ENCODE measurements at regions not wholly inside any gene's neighbourhood (a gene's known extent, or its start where the extent isn't known, plus 50 kb on each side); places are given as distances from the start of the nearest gene placed in this dataset.
A peak's percentile ranks its signal among the peaks of the same experiment; 100 is the strongest.

DNA sequence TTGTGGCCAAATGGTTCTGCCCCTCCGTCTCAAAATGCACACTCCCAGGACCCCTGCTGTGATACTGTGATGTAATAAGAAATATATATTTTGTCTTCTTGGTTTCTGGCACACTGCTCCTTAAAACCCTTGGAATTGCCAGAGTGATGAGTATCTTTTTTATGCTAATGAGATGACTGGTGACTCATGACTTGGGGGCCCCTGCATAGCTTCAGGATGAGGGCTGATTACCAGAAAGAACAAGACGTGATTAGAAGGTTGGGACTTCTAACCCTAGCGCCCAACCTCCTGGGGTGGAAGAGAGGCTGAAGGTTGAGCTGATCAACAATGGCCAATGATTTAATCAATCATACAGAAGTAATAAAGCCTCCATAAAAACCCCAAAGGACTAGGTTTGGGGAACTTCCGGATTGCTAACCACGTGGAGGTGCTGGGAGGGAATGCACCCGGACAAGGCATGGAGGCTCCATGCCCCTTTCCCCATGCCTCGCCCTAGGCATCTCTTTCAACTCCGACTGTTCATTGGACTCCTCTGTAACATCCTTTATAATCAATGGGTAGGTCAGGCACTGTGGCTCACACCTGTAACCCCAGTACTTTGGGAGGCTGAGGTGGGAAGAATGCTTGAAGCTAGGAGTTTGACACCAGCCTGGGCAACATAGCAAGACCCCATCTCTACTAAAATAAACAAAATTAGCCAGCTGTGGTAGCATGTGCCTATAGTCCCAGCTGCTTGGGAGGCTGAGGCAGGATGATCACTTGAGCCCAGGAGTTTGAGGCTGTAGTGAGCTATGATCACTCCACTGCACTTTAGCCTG lies 89.1 kb downstream of the HS1BP3 start:
- peak; percentile 86 for DNase-seq (ENCODE audit: low read depth)

DNA sequence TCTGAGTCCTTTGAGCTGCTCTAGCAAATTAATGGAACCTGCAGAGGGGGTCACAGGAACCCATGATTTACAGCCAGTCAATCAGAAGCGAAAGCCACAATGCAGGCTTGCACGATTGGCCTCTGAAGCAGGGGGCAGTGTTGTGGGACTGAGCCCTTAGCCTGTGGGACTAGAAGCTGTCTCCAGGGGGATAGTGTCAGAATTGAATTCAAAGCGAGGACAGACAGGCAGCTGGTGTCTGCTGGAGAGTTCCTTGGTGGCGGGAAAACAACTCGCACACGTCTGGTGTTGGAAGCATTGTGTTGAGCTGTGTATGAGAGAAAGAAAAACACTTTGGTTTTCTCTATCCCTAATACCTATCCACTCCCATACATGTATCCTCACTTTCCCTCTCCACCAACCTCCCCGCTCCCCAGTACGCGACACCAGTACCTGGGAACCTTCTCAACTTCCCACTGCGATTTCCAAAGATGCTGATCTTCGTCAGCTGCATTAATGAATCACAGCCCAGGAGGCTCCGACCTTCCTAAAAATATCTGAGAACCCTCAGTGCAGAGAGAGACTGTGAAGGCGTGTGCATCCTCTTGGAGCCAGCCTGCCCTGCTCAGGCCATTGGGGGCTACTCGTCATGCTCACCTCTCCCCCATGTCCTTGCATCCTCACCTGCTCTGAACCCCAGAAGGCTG lies 88.2 kb downstream of the HS1BP3 start:
- no peak for DNase-seq (ENCODE audit: low read depth)

DNA sequence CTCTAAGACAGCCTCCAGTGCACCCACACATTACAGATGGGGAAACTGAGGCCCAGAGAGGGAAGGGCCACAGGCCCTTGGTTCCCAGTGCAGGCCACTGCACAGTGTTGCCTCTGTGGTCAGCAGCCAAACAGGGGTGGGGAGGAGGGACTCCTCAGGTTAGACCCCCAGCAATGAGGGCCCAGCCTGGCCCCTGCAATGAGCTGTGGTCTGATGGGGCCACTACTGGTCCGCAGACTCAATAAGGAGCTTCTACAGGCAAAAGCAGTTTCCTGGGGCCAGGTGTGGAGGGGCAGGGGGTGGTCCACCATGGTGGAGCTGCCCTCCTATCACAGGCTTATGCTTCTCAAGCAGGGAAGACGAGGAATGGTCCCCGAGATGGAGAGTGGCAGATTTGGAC lies 87.6 kb downstream of the HS1BP3 start:
- DNase-seq (ENCODE audit: low read depth) = no peak

DNA sequence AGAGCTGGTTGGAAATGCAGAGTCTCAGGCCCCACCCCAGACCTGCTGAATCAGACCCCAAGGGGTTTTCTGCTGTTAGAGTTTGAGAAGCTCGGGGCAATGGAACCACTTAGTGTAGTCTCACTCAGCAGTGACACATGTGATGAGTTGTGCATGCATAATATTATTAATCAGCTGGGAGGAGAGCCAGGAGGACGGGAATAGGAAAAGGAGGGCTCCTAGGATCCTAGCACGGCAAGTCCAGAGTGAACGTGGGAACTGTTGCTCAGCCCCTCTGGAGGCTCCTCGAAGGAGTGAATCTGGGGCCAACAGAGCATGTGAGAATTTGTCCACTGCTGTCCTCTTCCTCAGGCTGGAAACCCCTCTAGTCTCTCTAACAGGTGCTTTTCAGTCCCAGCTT lies 87.1 kb downstream of the HS1BP3 start:
- DNase-seq (ENCODE audit: low read depth) = no peak

DNA sequence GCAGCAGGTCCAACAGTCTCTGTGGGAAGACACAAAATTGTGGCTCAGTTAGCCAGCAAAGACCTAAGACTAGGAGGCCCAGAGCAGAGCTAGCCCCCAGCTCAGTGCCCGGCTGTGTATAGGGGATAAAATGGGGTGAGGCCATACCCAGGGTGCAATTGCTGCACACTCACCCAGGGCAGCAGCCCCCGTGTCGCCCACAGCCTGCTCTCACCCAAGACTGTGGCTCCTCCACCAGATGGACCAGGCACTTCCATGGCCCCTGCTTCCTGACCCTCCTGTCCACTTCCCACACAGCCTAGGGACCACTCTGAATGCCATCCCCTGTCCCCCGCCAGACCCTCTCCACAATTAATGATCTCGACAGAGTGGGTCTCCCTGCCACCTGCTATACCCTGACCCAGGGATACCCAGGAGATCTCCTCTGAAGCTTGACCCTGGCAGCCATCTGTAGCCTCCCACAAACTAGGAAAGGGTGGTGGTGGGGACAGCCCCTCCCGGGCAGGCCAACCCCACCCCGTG lies 85.7 kb downstream of the HS1BP3 start:
- no peak for DNase-seq (ENCODE audit: low read depth)

DNA sequence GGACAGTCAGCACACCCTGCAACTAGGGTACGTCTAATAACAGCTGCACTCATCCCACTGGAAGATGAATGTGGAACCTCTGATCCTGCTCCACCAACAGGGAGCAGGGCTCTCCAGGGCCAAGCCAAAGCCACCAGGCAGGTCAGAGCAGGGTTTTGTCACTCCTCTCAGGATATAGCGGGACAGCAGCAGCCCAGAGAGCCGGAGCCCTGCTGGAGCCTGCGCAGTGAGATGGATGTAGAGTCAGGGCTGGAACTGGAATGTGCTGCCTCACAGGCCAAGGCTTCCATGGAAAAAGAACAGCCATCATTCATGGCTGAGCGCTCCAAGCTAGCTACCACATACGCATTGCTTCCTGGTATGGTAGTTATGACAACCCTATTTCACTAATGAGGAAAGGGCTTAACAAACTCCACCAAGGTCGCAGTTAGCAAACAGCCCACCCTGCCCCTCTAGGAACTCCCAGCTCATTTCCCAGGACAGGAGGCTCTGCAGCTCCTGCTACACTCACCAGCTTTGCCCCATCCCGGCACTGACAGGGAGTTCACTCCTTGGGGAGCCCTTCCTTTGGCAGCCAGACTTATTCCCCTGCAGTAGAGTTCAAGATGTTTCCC lies 85.2 kb downstream of the HS1BP3 start:
- peak; percentile 78 for DNase-seq (ENCODE audit: low read depth)

DNA sequence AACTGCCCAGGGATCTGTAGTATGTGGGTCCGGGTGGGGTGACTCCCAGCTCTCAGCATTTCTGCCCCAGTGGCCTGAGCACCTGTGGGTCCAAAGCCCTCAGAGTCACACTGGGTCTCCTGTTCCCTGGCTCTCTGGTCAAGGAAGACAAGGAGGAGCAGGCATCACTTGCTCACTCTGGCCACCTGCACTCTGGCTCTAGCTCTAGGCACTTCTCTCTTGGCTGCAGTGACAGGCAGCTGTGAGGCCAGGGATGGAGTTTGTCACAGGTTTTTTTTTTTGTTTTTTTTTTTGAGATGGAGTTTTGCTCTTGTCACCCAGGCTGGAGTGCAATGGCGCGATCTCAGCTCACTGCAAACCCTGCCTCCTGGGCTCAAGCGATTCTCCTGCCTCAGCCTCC lies 84.6 kb downstream of the HS1BP3 start:
- no peak for DNase-seq (ENCODE audit: low read depth)

DNA sequence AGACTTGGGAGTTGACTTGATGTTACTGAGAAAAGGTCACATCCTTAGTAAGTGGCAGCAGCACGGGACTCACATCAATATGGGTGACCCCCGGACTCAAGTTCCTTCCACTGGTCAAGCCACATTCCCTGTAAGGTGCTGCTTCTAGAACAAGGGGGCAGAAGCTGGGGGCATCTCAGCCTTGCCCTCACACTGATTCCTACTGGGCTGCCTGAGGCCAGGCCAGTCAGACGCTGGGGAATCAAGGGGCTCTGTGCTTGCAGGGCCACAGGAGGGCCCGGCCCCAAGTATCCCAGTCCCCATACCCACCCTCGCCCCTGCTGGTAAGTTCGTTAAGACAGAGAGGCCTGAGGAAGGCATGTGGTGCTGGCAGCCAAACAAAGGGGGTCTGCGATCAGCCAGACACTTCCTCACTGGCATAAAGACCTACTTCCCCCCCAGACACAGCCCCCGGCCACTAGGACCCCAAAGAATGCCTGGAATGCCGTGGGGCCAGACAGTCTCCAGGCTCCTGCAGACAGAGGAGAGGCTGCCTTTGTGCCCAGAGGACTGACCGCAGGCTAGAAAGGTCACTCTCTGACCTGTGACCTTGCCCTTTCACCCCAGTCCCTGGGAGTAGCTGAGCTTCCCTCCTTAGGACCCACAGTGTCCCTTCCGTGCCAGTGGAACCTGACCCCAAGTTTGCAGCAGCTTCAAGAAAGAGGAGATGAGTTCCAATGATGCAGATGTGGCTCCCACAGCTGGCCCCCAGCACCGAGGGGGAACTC lies 83.6 kb downstream of the HS1BP3 start:
- DNase-seq (ENCODE audit: low read depth) = no peak
